ENCODE measurements at regions not wholly inside any gene's neighbourhood (a gene's known extent, or its start where the extent isn't known, plus 50 kb on each side); places are given as distances from the start of the nearest gene placed in this dataset.
"Not testable (repeated sequence)": the region's sequence is repeated elsewhere in the genome, so short reads cannot be mapped to it uniquely, and the experiment has no call there.

DNA sequence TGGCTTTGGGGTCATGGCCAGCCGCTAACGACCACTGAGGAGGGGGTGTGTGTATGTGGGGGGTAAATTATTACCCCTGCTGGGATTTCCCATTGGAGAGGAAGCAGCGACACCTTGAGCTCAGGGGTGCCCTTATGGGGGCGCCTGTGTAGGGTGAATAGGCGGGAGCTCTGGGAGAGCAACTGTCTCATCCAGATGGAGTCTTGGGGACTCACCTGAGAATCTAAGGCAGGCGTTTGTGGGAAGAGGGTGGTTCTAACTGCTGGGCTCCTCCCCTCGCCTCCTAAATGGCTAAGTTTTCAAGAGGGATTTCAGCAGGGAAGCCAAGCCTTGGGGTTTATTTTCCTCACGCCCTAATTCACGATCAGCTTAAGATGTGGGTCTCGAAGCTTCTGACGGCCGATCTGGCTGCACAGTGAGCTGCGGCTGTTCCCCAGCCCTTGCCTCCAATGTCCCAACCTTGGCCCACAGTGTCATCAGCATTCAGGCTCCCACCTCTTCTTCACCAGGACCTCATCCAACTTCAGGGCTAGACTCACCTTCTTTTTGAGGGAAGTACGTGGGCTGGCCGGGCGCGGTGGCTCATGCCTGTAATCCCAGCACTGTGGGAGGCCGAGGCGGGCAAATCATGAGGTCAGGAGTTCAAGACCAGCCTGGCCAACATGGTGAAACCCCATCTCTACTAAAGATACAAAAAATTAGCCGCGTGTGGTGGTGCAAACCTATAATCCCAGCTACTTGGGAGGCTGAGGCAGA, 136.9 kb upstream of the EEF2KMT start:
- TF ChIP-seq MYC (IDR thresholded peaks at IDR 0.05; ENCODE audit: low read depth, low read length) (no peak), MAX (IDR thresholded peaks at IDR 0.05; ENCODE audit: low read depth, low read length) (no peak), POLR2A (IDR thresholded peaks at IDR 0.05; ENCODE audit: extremely low read depth, insufficient read length) (no peak), CTCF (IDR thresholded peaks at IDR 0.05; ENCODE audit: low read depth, low read length) (no peak)
- H3K4me3 ChIP-seq (ENCODE audit: low read depth, low read length): no peak overlapping the region
- DNase-seq (ENCODE audit: low read depth): no peak

DNA sequence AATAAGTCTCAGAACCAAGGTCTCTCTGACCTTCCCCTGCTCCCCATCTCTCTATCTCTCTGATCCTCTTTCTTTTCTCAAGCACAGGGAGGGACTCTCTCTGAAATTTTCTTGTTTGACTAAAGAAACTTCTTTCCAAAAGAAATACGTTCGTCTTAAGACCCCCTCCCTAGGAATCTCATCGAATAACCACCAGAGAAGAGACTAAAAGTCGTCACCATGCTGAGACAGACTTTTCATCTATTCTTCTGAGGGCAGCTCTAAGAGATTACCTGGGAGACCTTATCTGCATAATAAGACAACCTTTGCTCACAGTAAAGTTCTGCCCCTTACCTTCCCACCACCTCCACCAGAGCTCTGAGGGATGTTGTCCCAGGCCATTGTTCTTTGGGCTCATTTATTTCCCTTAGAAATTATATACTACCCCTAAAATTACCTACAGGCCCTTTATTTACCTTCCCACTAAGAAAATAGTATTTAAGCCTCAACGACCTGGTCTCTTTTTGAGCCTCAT, 133.7 kb upstream of the EEF2KMT start:
- no peak for DNase-seq (ENCODE audit: low read depth)

GRCh38 chr16:5228369-5228768, 130.8 kb upstream of the EEF2KMT start:
- TF ChIP-seq MYC (IDR thresholded peaks at IDR 0.05; ENCODE audit: low read depth, low read length) (no peak), POLR2A (IDR thresholded peaks at IDR 0.05; ENCODE audit: extremely low read depth, insufficient read length) (no peak), CTCF (IDR thresholded peaks at IDR 0.05; ENCODE audit: low read depth, low read length) (no peak), MAX (IDR thresholded peaks at IDR 0.05; ENCODE audit: low read depth, low read length) (no peak)
- DNase-seq (ENCODE audit: low read depth): peak; percentile 8
- no peak overlapping the region for H3K4me3 ChIP-seq (ENCODE audit: low read depth, low read length)

More for the DNA sequence above, 133.7 kb upstream of the EEF2KMT start:
- TF ChIP-seq CTCF (IDR thresholded peaks at IDR 0.05; ENCODE audit: low read depth, low read length) (no peak), MYC (IDR thresholded peaks at IDR 0.05; ENCODE audit: low read depth, low read length) (no peak)
- H3K4me3 ChIP-seq (ENCODE audit: low read depth, low read length): no peak overlapping the region

DNA sequence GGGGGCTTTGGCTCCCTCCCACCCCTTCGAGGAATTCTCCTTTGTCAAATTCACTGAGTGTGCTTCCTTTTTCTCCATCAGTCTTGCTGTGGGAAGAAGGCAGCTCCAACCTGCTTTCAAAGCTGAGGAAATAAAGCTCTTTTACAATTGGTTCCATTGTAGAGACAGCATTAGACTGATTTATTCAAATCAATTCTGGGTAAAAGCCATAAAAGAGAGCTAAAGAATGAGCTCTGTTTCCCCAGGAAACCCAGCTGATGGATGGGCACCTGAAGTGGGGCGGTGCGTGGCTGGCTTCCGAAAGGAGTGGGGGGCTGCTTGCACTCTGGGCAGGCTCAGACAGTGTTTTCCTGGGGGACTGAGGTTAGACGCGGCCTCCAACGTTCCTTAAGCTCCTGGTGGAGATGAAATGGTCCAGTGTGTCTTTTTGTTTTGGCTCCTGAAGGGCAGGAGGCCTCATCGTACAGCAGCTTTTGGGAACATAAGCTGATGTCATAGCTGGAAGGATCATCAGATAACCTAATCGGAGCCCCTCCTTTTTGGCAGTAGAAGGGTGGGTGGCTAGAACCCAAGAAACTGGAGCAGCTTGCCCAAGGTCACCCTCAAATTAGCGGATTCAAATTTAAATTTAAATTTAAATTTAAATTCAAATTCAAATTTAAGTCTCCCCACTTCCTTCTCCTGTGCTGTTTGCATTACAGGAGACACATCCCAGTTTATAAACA, 128.5 kb upstream of the EEF2KMT start:
- DNase-seq (ENCODE audit: low read depth): no peak
- no peak overlapping the region for H3K4me3 ChIP-seq (ENCODE audit: low read depth, low read length)
- TF ChIP-seq CTCF (IDR thresholded peaks at IDR 0.05; ENCODE audit: low read depth, low read length) (no peak), MYC (IDR thresholded peaks at IDR 0.05; ENCODE audit: low read depth, low read length) (no peak), MAX (IDR thresholded peaks at IDR 0.05; ENCODE audit: low read depth, low read length) (no peak), POLR2A (IDR thresholded peaks at IDR 0.05; ENCODE audit: extremely low read depth, insufficient read length) (no peak)

GRCh38 chr16:5222761-5223160, 125.2 kb upstream of the EEF2KMT start:
- H3K4me3 ChIP-seq (ENCODE audit: low read depth, low read length): no peak overlapping the region
- no peak for DNase-seq (ENCODE audit: low read depth)
- TF ChIP-seq MYC (IDR thresholded peaks at IDR 0.05; ENCODE audit: low read depth, low read length): no peak
- TF ChIP-seq CTCF (IDR thresholded peaks at IDR 0.05; ENCODE audit: low read depth, low read length): no peak
- no peak for TF ChIP-seq POLR2A (IDR thresholded peaks at IDR 0.05; ENCODE audit: extremely low read depth, insufficient read length)
- TF ChIP-seq MAX (IDR thresholded peaks at IDR 0.05; ENCODE audit: low read depth, low read length): no peak

DNA sequence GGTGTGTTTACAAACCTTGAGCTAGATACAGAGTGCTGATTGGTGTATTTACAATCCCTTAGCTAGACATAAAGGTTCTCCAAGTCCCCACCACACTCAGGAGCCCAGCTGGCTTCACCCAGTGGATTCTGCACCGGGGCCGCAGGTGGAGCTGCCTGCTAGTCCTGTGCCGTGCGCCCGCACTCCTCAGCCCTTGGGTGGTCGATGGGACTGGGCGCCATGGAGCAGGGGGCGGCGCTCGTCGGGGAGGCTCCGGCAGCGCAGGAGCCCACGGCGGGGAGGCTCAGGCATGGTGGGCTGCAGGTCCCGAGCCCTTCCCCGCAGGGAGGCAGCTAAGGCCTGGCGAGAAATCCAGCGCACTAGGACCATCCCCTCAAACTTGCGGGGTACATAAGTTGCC, 124.2 kb upstream of the EEF2KMT start:
- not testable (repeated sequence) for H3K4me3 ChIP-seq (ENCODE audit: low read depth, low read length); DNase-seq (ENCODE audit: low read depth)
